HepG2 (cell line): ENCODE measurements at regions not wholly inside any gene's neighbourhood (a gene's known extent, or its start where the extent isn't known, plus 50 kb on each side); places are given as distances from the start of the nearest gene placed in this dataset.

Experiments
- ATAC-seq: fragments of 200-7000 bp; cut with Tn5 transposase; 3 replicates; pipeline ENCODE4 v1.9.1; 2020; ENCODE audit warnings: mild to moderate bottlenecking, moderate library complexity
- BruUV-seq: library from RNA; stranded (reverse); fragments of 400-500 nt; replicated peaks from 2 replicates; lab custom pipeline; 2021; lab: Mats Ljungman, UMichigan
- CTCF ChIA-PET: fragments of 300-600 bp; formaldehyde crosslinking; extraction: SDS; loops from one replicate; lab custom pipeline; 2021; ENCODE audit warnings: low total read pairs, inconsistent platforms, low intra/inter-chr PET ratio; lab: Yijun Ruan, JAX
- POLR2A ChIA-PET: fragments of 350-600 bp; sonication (Branson Sonifier 250); formaldehyde crosslinking; loops from one replicate; lab custom pipeline; 2020; ENCODE audit warnings: antibody characterized with exemption, inconsistent platforms; lab: Yijun Ruan, JAX
- DNase-seq: peaks from one replicate; pipeline ENCODE4 v3.0.0-alpha.2; 2015; ENCODE audit warnings: low spot score
- FAIRE-seq: peaks from 3 replicates; lab custom pipeline; 2011; peaks lifted over from hg19 to GRCh38; lab: Jason Lieb, UNC
- H2AFZ ChIP-seq: one replicate; pipeline ENCODE4 v1.6.1; 2011; ENCODE audit warnings: low read length, inconsistent platforms
- H3K27ac ChIP-seq: fragments of 300-600 bp; 3 replicates; pipeline ENCODE4 v1.8.0; 2011; ENCODE audit warnings: mixed run types, mild to moderate bottlenecking, mixed read lengths, low read length, inconsistent platforms; ENCODE audit not compliant: insufficient read depth; ENCODE audit errors: extremely low read length
- H3K27me3 ChIP-seq, 2 experiments: fragments of 200-600 bp in 1 of 2; 2 replicates in 1 of 2; 3 replicates in 1 of 2; pipeline versions ENCODE4 v1.6.0 to v1.8.0; 2011; ENCODE audit warnings: low read length in 2 of 2, mild to moderate bottlenecking in 2 of 2, moderate library complexity in 2 of 2, inconsistent platforms in 1 of 2; ENCODE audit not compliant: insufficient read depth in 2 of 2, control insufficient read depth in 1 of 2
- H3K36me3 ChIP-seq, 2 experiments: fragments of 200-600 bp in 1 of 2; replicated peaks in 1 of 2; 2 replicates in 1 of 2; 3 replicates in 1 of 2; pipeline versions ENCODE4 v1.5.1 to v1.8.0; 2011; ENCODE audit warnings: low read length in 2 of 2, inconsistent platforms in 1 of 2; ENCODE audit not compliant: insufficient read depth in 2 of 2, control insufficient read depth in 1 of 2
- H3K4me1 ChIP-seq: 2 replicates; pipeline ENCODE4 v1.5.1; 2012; ENCODE audit warnings: low read length, inconsistent platforms; ENCODE audit not compliant: insufficient read depth
- H3K4me2 ChIP-seq: 2 replicates; pipeline ENCODE4 v1.6.0; 2011; ENCODE audit warnings: low read depth, low read length, inconsistent platforms
- H3K4me3 ChIP-seq, 3 experiments: fragments of 200-600 bp in 1 of 3; sonication (generic), shearing (Covaris generic) in 1 of 3; replicated peaks in 1 of 3; 2 replicates each; pipeline ENCODE4 v1.5.1; 2011 to 2016; ENCODE audit warnings: low read length in 3 of 3, inconsistent platforms in 2 of 3, low read depth in 2 of 3, mild to moderate bottlenecking in 2 of 3, control low read depth in 1 of 3, mixed read lengths in 1 of 3; ENCODE audit not compliant: insufficient read depth in 1 of 3
- H3K79me2 ChIP-seq: one replicate; pipeline ENCODE4 v1.6.1; 2011; ENCODE audit warnings: low read length, inconsistent platforms; ENCODE audit not compliant: insufficient read depth
- H3K9ac ChIP-seq: 2 replicates; pipeline ENCODE4 v1.6.0; 2011; ENCODE audit warnings: mild to moderate bottlenecking, low read depth, low read length, inconsistent platforms; ENCODE audit not compliant: insufficient read depth
- H3K9me3 ChIP-seq: 2 replicates; pipeline ENCODE4 v1.5.1; 2012; ENCODE audit warnings: mild to moderate bottlenecking, low read length
- H4K20me1 ChIP-seq: 2 replicates; pipeline ENCODE4 v1.6.0; 2011; ENCODE audit warnings: inconsistent platforms, mild to moderate bottlenecking, low read length, moderate library complexity; ENCODE audit not compliant: insufficient read depth
- MZF1 ChIP-seq: sonication (generic); formaldehyde crosslinking; IDR thresholded peaks from 2 replicates; pipeline ENCODE4 v1.8.1; 2023; ENCODE audit warnings: mild to moderate bottlenecking, missing genetic modification reagents, borderline replicate concordance
- PHB2 ChIP-seq: fragments of 450-650 bp; IDR thresholded peaks from 2 replicates; pipeline ENCODE4 v1.6.1; 2018; ENCODE audit not compliant: partially characterized antibody
- ZBTB7B ChIP-seq: sonication (generic); formaldehyde crosslinking; IDR thresholded peaks from 2 replicates; pipeline ENCODE4 v1.4.0; 2020; ENCODE audit warnings: missing genetic modification reagents
- ZNF296 ChIP-seq: sonication (generic); formaldehyde crosslinking; conservative IDR thresholded peaks from 2 replicates; pipeline ENCODE4 v1.5.0; 2020; ENCODE audit warnings: mild to moderate bottlenecking, missing genetic modification reagents
- ZSCAN9 ChIP-seq: IDR thresholded peaks from 2 replicates; pipeline ENCODE4 v1.6.1; 2016; ENCODE audit warnings: borderline replicate concordance
- WGBS: methylation state at CpG from one replicate; pipeline ENCODE4 v1.1.6; 2017; ENCODE audit warnings: low lambda C conversion rate; 5-methylcytosine and 5-hydroxymethylcytosine counted together
- in situ Hi-C: cut with HindIII; loops from 2 replicates; pipeline ENCODE4 v1.10.0; 2017; ENCODE audit warnings: low pct_unique_long_range_greater_than_20kb; ENCODE audit not compliant: extremely low pct_ligation_motif_present
- intact Hi-C: fragments of 100-400 bp; cut with micrococcal nuclease; formaldehyde crosslinking; loops from one replicate; pipeline ENCODE4 v1.10.0; 2022; ENCODE audit not compliant: unreplicated experiment
- TF ChIP-seq, protein P1 (sequence below): sonication (generic); formaldehyde crosslinking; IDR thresholded peaks from 2 replicates; pipeline ENCODE4 v1.4.0; 2020; ENCODE audit warnings: mild to moderate bottlenecking, missing genetic modification reagents
- TF ChIP-seq, protein P2 (sequence below): sonication (generic); formaldehyde crosslinking; IDR thresholded peaks from 2 replicates; pipeline ENCODE4 v1.9.0; 2021; ENCODE audit warnings: mild to moderate bottlenecking, missing genetic modification reagents
- TF ChIP-seq, protein P3 (sequence below): sonication (generic); formaldehyde crosslinking; IDR thresholded peaks from 2 replicates; pipeline ENCODE4 v1.9.0; 2021; ENCODE audit warnings: missing genetic modification reagents, mild to moderate bottlenecking, borderline replicate concordance
- TF ChIP-seq, protein P4 (sequence below): fragments of 450-650 bp; IDR thresholded peaks from 2 replicates; pipeline ENCODE4 v1.6.1; 2016

DNA sequence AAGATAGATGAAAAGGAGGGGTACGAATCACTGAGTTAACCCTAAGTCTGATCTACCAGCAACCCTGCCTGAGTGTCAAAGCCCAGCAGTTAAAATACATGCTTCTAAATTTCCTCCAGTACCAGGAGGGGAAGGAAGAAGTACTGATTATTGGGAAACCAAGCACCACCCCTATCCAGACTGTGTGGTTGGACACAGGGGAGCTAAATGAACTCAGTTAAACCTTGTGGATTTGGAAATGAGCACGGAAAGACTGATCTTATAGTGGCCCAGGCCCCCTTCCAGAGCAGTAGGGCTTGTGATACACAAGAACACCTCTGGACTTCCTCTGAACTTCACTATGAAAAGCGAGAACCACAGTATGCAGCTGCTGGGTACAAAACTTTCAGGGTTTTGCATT is 585.6 kb downstream of the MAFB start:
- Histone ChIP-seq H3K4me1 (no peaks in the 10 kb centered on the region), H2AFZ (no peak overlapping the region), H3K36me3 (no peaks in the 10 kb centered on the region), H3K27ac (no peak overlapping the region), H3K4me3 (no peak overlapping the region), H4K20me1 (no peaks in the 10 kb centered on the region), H3K27me3 (no peaks in the 10 kb centered on the region), H3K4me2 (no peak overlapping the region), H3K79me2 (no peaks in the 10 kb centered on the region), H3K9ac (no peak overlapping the region), H3K9me3 (peaks cover 60% of the 10 kb centered on the region)
- 5% methylated on average over 3 of the region's 3 CpGs for WGBS
- ATAC-seq (no peak), FAIRE-seq (no peak), DNase-seq (no peak)
- BruUV-seq: no TSS peak
- in situ Hi-C loops: no loop called here
- ChIA-PET POLR2A (no interaction called here), CTCF (no interaction called here)
- intact Hi-C loops: no loop called here
- TF ChIP-seq PHB2: no peak
- no peak for TF ChIP-seq MZF1 (CRISPR knock-in tag)
- TF ChIP-seq, protein P1, sequence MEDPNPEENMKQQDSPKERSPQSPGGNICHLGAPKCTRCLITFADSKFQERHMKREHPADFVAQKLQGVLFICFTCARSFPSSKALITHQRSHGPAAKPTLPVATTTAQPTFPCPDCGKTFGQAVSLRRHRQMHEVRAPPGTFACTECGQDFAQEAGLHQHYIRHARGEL (CRISPR knock-in tag): no peak
- TF ChIP-seq, protein P2, sequence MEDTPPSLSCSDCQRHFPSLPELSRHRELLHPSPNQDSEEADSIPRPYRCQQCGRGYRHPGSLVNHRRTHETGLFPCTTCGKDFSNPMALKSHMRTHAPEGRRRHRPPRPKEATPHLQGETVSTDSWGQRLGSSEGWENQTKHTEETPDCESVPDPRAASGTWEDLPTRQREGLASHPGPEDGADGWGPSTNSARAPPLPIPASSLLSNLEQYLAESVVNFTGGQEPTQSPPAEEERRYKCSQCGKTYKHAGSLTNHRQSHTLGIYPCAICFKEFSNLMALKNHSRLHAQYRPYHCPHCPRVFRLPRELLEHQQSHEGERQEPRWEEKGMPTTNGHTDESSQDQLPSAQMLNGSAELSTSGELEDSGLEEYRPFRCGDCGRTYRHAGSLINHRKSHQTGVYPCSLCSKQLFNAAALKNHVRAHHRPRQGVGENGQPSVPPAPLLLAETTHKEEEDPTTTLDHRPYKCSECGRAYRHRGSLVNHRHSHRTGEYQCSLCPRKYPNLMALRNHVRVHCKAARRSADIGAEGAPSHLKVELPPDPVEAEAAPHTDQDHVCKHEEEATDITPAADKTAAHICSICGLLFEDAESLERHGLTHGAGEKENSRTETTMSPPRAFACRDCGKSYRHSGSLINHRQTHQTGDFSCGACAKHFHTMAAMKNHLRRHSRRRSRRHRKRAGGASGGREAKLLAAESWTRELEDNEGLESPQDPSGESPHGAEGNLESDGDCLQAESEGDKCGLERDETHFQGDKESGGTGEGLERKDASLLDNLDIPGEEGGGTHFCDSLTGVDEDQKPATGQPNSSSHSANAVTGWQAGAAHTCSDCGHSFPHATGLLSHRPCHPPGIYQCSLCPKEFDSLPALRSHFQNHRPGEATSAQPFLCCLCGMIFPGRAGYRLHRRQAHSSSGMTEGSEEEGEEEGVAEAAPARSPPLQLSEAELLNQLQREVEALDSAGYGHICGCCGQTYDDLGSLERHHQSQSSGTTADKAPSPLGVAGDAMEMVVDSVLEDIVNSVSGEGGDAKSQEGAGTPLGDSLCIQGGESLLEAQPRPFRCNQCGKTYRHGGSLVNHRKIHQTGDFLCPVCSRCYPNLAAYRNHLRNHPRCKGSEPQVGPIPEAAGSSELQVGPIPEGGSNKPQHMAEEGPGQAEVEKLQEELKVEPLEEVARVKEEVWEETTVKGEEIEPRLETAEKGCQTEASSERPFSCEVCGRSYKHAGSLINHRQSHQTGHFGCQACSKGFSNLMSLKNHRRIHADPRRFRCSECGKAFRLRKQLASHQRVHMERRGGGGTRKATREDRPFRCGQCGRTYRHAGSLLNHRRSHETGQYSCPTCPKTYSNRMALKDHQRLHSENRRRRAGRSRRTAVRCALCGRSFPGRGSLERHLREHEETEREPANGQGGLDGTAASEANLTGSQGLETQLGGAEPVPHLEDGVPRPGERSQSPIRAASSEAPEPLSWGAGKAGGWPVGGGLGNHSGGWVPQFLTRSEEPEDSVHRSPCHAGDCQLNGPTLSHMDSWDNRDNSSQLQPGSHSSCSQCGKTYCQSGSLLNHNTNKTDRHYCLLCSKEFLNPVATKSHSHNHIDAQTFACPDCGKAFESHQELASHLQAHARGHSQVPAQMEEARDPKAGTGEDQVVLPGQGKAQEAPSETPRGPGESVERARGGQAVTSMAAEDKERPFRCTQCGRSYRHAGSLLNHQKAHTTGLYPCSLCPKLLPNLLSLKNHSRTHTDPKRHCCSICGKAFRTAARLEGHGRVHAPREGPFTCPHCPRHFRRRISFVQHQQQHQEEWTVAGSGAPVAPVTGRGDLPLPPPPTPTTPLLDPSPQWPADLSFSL (CRISPR knock-in tag): no peak
- TF ChIP-seq, protein P3, sequence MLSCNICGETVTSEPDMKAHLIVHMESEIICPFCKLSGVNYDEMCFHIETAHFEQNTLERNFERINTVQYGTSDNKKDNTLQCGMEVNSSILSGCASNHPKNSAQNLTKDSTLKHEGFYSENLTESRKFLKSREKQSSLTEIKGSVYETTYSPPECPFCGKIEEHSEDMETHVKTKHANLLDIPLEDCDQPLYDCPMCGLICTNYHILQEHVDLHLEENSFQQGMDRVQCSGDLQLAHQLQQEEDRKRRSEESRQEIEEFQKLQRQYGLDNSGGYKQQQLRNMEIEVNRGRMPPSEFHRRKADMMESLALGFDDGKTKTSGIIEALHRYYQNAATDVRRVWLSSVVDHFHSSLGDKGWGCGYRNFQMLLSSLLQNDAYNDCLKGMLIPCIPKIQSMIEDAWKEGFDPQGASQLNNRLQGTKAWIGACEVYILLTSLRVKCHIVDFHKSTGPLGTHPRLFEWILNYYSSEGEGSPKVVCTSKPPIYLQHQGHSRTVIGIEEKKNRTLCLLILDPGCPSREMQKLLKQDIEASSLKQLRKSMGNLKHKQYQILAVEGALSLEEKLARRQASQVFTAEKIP: no peak
- TF ChIP-seq ZNF296 (CRISPR knock-in tag): no peak
- no peak for TF ChIP-seq ZSCAN9 (CRISPR knock-in tag)
- TF ChIP-seq ZBTB7B (CRISPR knock-in tag): no peak
- TF ChIP-seq, protein P4, sequence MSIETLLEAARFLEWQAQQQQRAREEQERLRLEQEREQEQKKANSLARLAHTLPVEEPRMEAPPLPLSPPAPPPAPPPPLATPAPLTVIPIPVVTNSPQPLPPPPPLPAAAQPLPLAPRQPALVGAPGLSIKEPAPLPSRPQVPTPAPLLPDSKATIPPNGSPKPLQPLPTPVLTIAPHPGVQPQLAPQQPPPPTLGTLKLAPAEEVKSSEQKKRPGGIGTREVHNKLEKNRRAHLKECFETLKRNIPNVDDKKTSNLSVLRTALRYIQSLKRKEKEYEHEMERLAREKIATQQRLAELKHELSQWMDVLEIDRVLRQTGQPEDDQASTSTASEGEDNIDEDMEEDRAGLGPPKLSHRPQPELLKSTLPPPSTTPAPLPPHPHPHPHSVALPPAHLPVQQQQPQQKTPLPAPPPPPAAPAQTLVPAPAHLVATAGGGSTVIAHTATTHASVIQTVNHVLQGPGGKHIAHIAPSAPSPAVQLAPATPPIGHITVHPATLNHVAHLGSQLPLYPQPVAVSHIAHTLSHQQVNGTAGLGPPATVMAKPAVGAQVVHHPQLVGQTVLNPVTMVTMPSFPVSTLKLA: no peak
